ENCODE measurements at regions not wholly inside any gene's neighbourhood (a gene's known extent, or its start where the extent isn't known, plus 50 kb on each side); places are given as distances from the start of the nearest gene placed in this dataset.

DNA sequence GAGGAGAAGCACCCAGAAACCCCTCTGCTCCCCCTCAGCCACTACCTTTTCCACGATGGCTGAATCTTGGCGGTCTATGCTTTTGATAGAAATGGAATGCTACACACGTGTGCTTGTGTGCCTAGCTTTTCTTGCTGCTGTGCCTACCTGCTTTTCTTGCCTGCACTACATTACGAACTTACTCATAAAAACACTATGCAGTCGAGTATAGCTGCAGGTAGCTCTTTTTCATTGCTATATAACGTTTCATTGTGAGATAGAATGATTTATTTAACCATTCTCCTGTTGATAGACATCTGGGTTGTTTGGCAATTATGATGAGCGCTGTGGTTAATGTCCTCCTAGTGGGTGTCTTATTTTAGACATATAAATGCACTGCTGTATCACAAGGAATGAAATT lies 67.9 kb upstream of the NCOR2 start:
- no peak for DNase-seq (ENCODE audit: low spot score)
- H3K36me3 Mint-ChIP-seq (ENCODE audit: low read depth) = peaks cover 4% of the 10 kb centered on the region
- no peaks in the 10 kb centered on the region for H3K27me3 Mint-ChIP-seq (ENCODE audit: low read depth)
- H3K27ac Mint-ChIP-seq = no peak overlapping the region
- H3K4me3 Mint-ChIP-seq = no peak overlapping the region
- H3K9me3 Mint-ChIP-seq = peaks cover 4% of the 10 kb centered on the region
- H3K4me1 Mint-ChIP-seq (ENCODE audit: low read depth) = peaks cover 12% of the 10 kb centered on the region

DNA sequence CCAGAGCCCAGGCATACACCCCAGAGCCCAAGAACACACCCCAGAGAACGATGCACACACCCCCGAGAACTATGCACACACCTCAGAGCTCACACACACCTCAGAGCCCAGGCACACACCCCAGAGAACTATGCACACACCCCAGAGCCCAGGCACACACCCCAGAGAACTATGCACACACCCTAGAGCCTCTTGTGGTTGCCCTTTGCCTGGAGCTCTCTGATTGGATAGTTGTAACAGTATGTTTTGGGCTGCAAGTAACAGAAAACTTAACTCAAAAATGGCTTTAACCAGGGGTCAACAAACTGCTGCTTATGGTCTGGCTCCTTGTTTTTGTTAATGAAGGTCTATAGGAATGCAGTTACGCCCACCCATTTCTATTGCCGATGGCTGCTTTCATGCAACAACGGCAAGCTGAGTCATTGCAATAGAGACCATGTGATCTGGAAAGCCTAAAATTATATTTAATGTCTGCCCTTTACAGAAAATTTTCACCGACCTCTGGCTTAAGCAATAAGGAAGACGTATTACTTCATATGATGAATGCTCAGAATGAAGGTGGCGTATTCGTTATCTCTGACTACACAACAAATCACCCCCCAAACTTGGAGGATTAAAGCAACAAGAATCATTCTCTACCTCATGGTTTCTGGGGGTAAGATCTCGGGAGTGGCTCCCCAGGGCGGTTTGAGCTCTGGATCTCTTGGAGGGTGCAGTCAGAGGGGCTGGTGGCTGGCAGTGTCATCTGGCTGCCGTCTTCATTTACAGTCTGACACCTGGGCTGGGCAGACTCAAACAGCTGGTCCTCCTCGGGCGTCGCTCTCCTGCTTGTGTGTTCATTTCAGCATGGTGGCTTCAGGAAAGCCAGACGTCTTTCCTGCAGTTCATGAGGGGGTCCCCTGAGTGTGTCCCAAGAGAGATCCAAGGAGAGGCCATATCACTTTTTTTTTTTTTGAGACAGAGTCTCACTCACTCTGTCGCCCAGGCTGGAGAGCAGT lies 66.3 kb upstream of the NCOR2 start:
- no peak for DNase-seq (ENCODE audit: low spot score)
- Mint-ChIP-seq H3K9me3 (peaks cover 4% of the 10 kb centered on the region), H3K4me1 (ENCODE audit: low read depth) (peaks cover 12% of the 10 kb centered on the region), H3K27ac (no peak overlapping the region), H3K36me3 (ENCODE audit: low read depth) (peaks cover 4% of the 10 kb centered on the region), H3K27me3 (ENCODE audit: low read depth) (no peaks in the 10 kb centered on the region), H3K4me3 (no peak overlapping the region)

GRCh38 chr12:124632519-124632984 lies 65.1 kb upstream of the NCOR2 start:
- H3K27me3 Mint-ChIP-seq (ENCODE audit: low read depth) = no peaks in the 10 kb centered on the region
- H3K36me3 Mint-ChIP-seq (ENCODE audit: low read depth) = peaks cover 4% of the 10 kb centered on the region

GRCh38 chr12:124631681-124632256 lies 64.4 kb upstream of the NCOR2 start:
- no peak overlapping the region for H3K27ac Mint-ChIP-seq
- H3K36me3 Mint-ChIP-seq (ENCODE audit: low read depth) = peaks cover 4% of the 10 kb centered on the region
- peaks cover 12% of the 10 kb centered on the region for H3K4me1 Mint-ChIP-seq (ENCODE audit: low read depth)
- peaks cover 4% of the 10 kb centered on the region for H3K9me3 Mint-ChIP-seq
- no peak for DNase-seq (ENCODE audit: low spot score)
- H3K4me3 Mint-ChIP-seq = no peak overlapping the region
- H3K27me3 Mint-ChIP-seq (ENCODE audit: low read depth) = no peaks in the 10 kb centered on the region

More at GRCh38 chr12:124632519-124632984, 65.1 kb upstream of the NCOR2 start:
- DNase-seq (ENCODE audit: low spot score) = no peak
- no peak overlapping the region for H3K27ac Mint-ChIP-seq
- H3K4me3 Mint-ChIP-seq = no peak overlapping the region
- H3K9me3 Mint-ChIP-seq = peaks cover 4% of the 10 kb centered on the region
- H3K4me1 Mint-ChIP-seq (ENCODE audit: low read depth) = peaks cover 12% of the 10 kb centered on the region

GRCh38 chr12:124630791-124631313 lies 63.4 kb upstream of the NCOR2 start:
- Mint-ChIP-seq H3K27me3 (ENCODE audit: low read depth) (peaks cover 2% of the 10 kb centered on the region), H3K9me3 (peaks cover under 1% of the 10 kb centered on the region), H3K27ac (no peak overlapping the region), H3K4me1 (ENCODE audit: low read depth) (peaks cover 4% of the 10 kb centered on the region), H3K4me3 (no peak overlapping the region), H3K36me3 (ENCODE audit: low read depth) (no peaks in the 10 kb centered on the region)
- no peak for DNase-seq (ENCODE audit: low spot score)

DNA sequence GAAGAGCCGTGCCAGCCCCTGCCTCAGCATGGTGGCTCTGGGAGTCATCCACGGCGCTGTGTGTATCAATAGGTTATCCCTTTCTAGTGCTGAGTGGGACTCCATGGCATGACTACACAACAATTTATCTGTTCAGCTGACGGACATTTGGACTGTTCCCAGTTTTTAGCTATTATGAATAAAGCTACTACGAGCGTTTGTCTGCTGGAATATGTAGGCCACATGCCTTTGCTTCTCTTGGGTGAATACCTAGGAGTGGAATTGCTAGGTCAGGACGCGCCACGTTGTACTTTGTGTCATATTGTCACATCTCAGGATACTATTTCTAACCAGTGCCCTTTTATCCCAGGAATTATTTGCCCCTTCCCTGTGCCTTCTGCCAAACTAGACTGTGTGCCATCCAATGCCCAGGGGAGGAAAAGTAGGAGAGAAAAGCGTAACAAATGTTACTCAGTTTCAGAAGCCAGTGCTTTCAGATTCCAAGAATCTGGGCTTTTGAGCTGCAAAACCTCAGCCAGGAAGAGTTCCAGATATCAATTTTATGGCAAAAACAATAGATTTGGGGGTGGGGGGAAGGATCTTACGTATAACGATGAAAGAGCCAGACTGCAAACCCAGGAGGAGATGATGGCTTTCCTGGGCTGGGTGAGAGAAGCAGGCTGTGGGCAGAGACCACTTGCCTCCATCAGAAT lies 62.5 kb upstream of the NCOR2 start:
- no peak overlapping the region for H3K4me3 Mint-ChIP-seq
- H3K9me3 Mint-ChIP-seq = no peaks in the 10 kb centered on the region
- no peak overlapping the region for H3K27ac Mint-ChIP-seq
- no peak for DNase-seq (ENCODE audit: low spot score)
- no peaks in the 10 kb centered on the region for H3K36me3 Mint-ChIP-seq (ENCODE audit: low read depth)
- peaks cover 4% of the 10 kb centered on the region for H3K4me1 Mint-ChIP-seq (ENCODE audit: low read depth)
- peaks cover 2% of the 10 kb centered on the region for H3K27me3 Mint-ChIP-seq (ENCODE audit: low read depth)

GRCh38 chr12:124629117-124629516 lies 61.7 kb upstream of the NCOR2 start:
- Mint-ChIP-seq H3K27me3 (ENCODE audit: low read depth) (peaks cover 2% of the 10 kb centered on the region), H3K27ac (no peak overlapping the region), H3K4me3 (no peak overlapping the region), H3K36me3 (ENCODE audit: low read depth) (no peaks in the 10 kb centered on the region), H3K9me3 (no peaks in the 10 kb centered on the region), H3K4me1 (ENCODE audit: low read depth) (peaks cover 4% of the 10 kb centered on the region)
- no peak for DNase-seq (ENCODE audit: low spot score)

- no peaks in the 10 kb centered on the region for H3K9me3 Mint-ChIP-seq
- no peak overlapping the region for H3K27ac Mint-ChIP-seq
- H3K27me3 Mint-ChIP-seq (ENCODE audit: low read depth) = peaks cover 2% of the 10 kb centered on the region
- H3K4me1 Mint-ChIP-seq (ENCODE audit: low read depth) = peaks cover under 1% of the 10 kb centered on the region
- DNase-seq (ENCODE audit: low spot score) = no peak
- no peaks in the 10 kb centered on the region for H3K36me3 Mint-ChIP-seq (ENCODE audit: low read depth)
- H3K4me3 Mint-ChIP-seq = no peak overlapping the region
Measured at GRCh38 chr12:124627956-124628355, 60.5 kb upstream of the NCOR2 start.

- peaks cover 2% of the 10 kb centered on the region for H3K27me3 Mint-ChIP-seq (ENCODE audit: low read depth)
- H3K36me3 Mint-ChIP-seq (ENCODE audit: low read depth) = no peaks in the 10 kb centered on the region
- H3K9me3 Mint-ChIP-seq = no peaks in the 10 kb centered on the region
- no peak for DNase-seq (ENCODE audit: low spot score)
- no peak overlapping the region for H3K27ac Mint-ChIP-seq
- no peak overlapping the region for H3K4me3 Mint-ChIP-seq
- no peaks in the 10 kb centered on the region for H3K4me1 Mint-ChIP-seq (ENCODE audit: low read depth)
Measured at GRCh38 chr12:124626971-124627411, 59.6 kb upstream of the NCOR2 start.

DNA sequence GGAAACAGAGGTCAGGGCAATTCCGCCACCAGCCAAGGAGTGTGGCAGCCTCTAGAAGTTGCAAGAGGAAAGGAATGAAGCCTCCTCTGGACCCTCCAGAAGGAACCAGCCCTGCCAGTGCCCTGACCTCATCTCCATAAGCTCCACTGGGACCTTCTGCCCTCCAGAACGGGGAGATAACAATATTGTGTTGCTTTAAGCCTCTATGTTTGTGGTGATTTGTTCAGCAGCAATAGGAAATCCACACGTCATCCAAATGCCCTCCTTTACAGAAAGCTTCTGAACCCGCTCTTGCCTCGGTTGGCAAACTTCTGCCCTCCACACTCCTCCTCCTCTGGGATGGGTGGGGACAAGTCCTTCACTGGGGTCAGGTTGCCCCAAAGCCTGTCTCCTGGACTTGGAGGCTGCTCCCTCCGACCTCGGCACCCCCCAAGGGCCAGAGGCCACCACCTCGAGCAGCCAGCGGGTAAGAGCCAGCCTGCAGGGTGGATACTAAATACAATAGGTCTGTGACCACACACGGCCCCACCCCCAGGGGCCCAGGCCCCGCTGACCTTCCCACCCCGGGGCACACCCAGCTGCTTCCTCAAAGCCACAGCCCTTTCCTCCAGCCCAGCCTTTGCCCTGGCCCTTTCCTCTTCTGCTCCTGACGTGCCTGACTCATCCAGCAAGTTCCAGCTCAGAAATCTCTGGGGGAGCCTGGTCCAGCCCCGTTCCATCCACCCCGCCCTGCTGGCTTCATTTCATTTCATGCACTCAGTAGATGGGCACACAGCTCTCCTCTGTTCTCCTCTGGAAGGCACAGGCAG lies 58.7 kb upstream of the NCOR2 start:
- Mint-ChIP-seq H3K4me3 (no peak overlapping the region), H3K27me3 (ENCODE audit: low read depth) (peaks cover 2% of the 10 kb centered on the region), H3K4me1 (ENCODE audit: low read depth) (no peaks in the 10 kb centered on the region), H3K9me3 (no peaks in the 10 kb centered on the region), H3K27ac (no peak overlapping the region), H3K36me3 (ENCODE audit: low read depth) (no peaks in the 10 kb centered on the region)
- no peak for DNase-seq (ENCODE audit: low spot score)

GRCh38 chr12:124624823-124625222 lies 57.4 kb upstream of the NCOR2 start:
- peaks cover 2% of the 10 kb centered on the region for H3K27me3 Mint-ChIP-seq (ENCODE audit: low read depth)
- no peak overlapping the region for H3K4me3 Mint-ChIP-seq
- DNase-seq (ENCODE audit: low spot score) = no peak
- H3K9me3 Mint-ChIP-seq = no peaks in the 10 kb centered on the region
- H3K4me1 Mint-ChIP-seq (ENCODE audit: low read depth) = no peaks in the 10 kb centered on the region
- no peaks in the 10 kb centered on the region for H3K36me3 Mint-ChIP-seq (ENCODE audit: low read depth)
- no peak overlapping the region for H3K27ac Mint-ChIP-seq

GRCh38 chr12:124623344-124624035 lies 56.1 kb upstream of the NCOR2 start:
- Mint-ChIP-seq H3K4me3 (no peak overlapping the region), H3K4me1 (ENCODE audit: low read depth) (no peaks in the 10 kb centered on the region), H3K27me3 (ENCODE audit: low read depth) (peaks cover 2% of the 10 kb centered on the region), H3K36me3 (ENCODE audit: low read depth) (no peaks in the 10 kb centered on the region), H3K9me3 (no peaks in the 10 kb centered on the region), H3K27ac (no peak overlapping the region)
- no peak for DNase-seq (ENCODE audit: low spot score)

- peaks cover 2% of the 10 kb centered on the region for H3K27me3 Mint-ChIP-seq (ENCODE audit: low read depth)
- no peak overlapping the region for H3K4me3 Mint-ChIP-seq
- DNase-seq (ENCODE audit: low spot score) = no peak
- H3K4me1 Mint-ChIP-seq (ENCODE audit: low read depth) = no peaks in the 10 kb centered on the region
- no peaks in the 10 kb centered on the region for H3K36me3 Mint-ChIP-seq (ENCODE audit: low read depth)
- no peak overlapping the region for H3K27ac Mint-ChIP-seq
- no peaks in the 10 kb centered on the region for H3K9me3 Mint-ChIP-seq
Measured at GRCh38 chr12:124622764-124623163, 55.4 kb upstream of the NCOR2 start.

All from T-helper 2 cell treated with Interferon-gamma antibody and Interleukin-4, amounts not matched to agents 5 μg/mL and 100 μg/mL, for 36 hours (primary cell).